PC-9 (cell line): ENCODE measurements at regions not wholly inside any gene's neighbourhood (a gene's known extent, or its start where the extent isn't known, plus 50 kb on each side); places are given as distances from the start of the nearest gene placed in this dataset.

Experiments used
- BruUV-seq: library from RNA; stranded (reverse); fragments of 400-500 nt; replicated peaks from 2 replicates; lab custom pipeline; 2021; lab: Mats Ljungman, UMichigan
- CTCF ChIA-PET: fragments of 300-600 bp; sonication (Branson Sonifier 250); formaldehyde crosslinking; loops from one replicate; lab custom pipeline; 2022; ENCODE audit warnings: antibody characterized with exemption; lab: Charles Lee
- POLR2A ChIA-PET: fragments of 300-600 bp; sonication (Branson Sonifier 250); formaldehyde crosslinking; loops from one replicate; lab custom pipeline; 2022; ENCODE audit warnings: antibody characterized with exemption; ENCODE audit not compliant: unreplicated experiment; lab: Charles Lee
- DNase-seq, 2 experiments: peaks; one replicate each; pipeline versions ENCODE4 v3.0.0 to v3.0.0-alpha.2; 2015 to 2022; ENCODE audit warnings: mixed read lengths in 1 of 2
- H2AFZ ChIP-seq: fragments of 200-600 bp; sonication (generic); 2 replicates; pipeline ENCODE4 v1.8.1; 2017; ENCODE audit warnings: antibody characterized with exemption
- H3F3A ChIP-seq: fragments of 200-600 bp; sonication (generic); 2 replicates; pipeline ENCODE4 v1.8.1; 2017; ENCODE audit warnings: antibody characterized with exemption, mild to moderate bottlenecking, low read depth; ENCODE audit not compliant: insufficient read depth
- H3K27ac ChIP-seq: fragments of 200-600 bp; sonication (generic); 2 replicates; pipeline ENCODE4 v1.6.1; 2016; ENCODE audit warnings: mixed run types
- H3K27me3 ChIP-seq: fragments of 200-600 bp; sonication (generic); 2 replicates; pipeline ENCODE4 v1.6.1; 2016; ENCODE audit warnings: low read depth, mixed run types; ENCODE audit not compliant: insufficient read depth
- H3K36me3 ChIP-seq: fragments of 200-600 bp; sonication (generic); 2 replicates; pipeline ENCODE4 v1.6.1; 2016; ENCODE audit warnings: low read depth, mixed run types
- H3K4me1 ChIP-seq: fragments of 200-600 bp; sonication (generic); replicated peaks from 2 replicates; pipeline ENCODE4 v1.6.1; 2016; ENCODE audit warnings: mixed run types; ENCODE audit not compliant: insufficient read depth
- H3K4me2 ChIP-seq: fragments of 200-600 bp; sonication (generic); 2 replicates; pipeline ENCODE4 v1.6.1; 2017; ENCODE audit warnings: mixed run types
- H3K4me3 ChIP-seq: fragments of 200-600 bp; sonication (generic); 2 replicates; pipeline ENCODE4 v1.6.1; 2016; ENCODE audit warnings: mixed run types
- H3K79me2 ChIP-seq: fragments of 200-600 bp; sonication (generic); 2 replicates; pipeline ENCODE4 v1.6.1; 2017; ENCODE audit warnings: low read depth, mixed run types
- H3K9me2 ChIP-seq: fragments of 200-600 bp; sonication (generic); 2 replicates; pipeline ENCODE4 v1.8.1; 2017; ENCODE audit warnings: mild to moderate bottlenecking; ENCODE audit not compliant: insufficient read depth
- H3K9me3 ChIP-seq: fragments of 200-600 bp; sonication (generic); 2 replicates; pipeline ENCODE4 v1.8.1; 2016; ENCODE audit warnings: low read depth; ENCODE audit not compliant: insufficient read depth
- H4K20me1 ChIP-seq: fragments of 200-600 bp; sonication (generic); 2 replicates; pipeline ENCODE4 v1.8.1; 2017; ENCODE audit not compliant: insufficient read depth
- EZH2 ChIP-seq: fragments of 200-600 bp; sonication (generic); IDR thresholded peaks from 2 replicates; pipeline ENCODE4 v1.8.0; 2017; ENCODE audit warnings: antibody characterized with exemption, low read depth
- intact Hi-C: fragments of 100-400 bp; cut with micrococcal nuclease; formaldehyde crosslinking; loops from one replicate; pipeline ENCODE4 v1.10.0; 2022; ENCODE audit not compliant: unreplicated experiment
- TF ChIP-seq, protein P1 (sequence below): fragments of 200-600 bp; sonication (generic); conservative IDR thresholded peaks from 2 replicates; pipeline ENCODE4 v1.6.1; 2017; ENCODE audit warnings: mixed run types, antibody characterized with exemption, mild to moderate bottlenecking, moderate library complexity

DNA sequence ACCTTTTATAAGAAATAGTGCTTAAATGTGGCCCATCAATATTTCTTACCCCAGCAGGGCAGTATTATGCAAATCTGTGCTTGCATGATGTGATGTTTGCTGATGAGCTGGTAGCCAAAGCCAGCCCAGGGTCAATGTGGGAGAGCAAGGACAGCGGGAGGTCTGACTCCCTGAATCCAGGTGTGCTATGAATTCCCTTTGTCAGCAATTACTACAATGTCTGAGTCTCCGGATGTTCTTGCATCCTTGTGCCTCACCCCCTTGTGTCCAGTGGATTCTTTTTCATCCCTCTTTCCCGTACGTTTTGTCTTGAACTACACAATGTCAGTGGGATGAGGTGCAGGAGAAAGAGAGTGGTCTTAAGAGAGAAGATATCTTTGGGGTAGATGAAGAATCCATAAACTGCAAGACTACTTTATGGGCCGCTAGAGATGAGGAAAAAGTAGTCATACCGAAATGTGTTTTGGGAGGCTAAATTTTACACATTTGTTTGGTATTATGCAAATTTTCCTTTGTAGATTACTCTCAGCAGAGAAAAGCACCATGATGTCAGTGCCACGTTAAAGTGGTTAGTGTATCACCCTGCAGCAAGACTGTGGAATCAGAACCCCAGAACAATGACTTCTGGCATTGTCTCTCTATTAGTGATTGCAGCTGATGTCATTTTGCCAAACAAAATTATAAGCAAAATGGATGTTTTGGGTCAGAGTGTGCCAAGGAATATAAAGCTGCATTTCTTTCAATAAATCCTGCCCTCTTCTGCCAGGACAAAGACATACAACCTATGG lies 53.5 kb upstream of the TSHZ3 start:
- no peak overlapping the region for H3K27ac ChIP-seq
- intact Hi-C loops, result no loop called here
- ChIA-PET POLR2A (no interaction called here), CTCF (no interaction called here)
- H3K4me1 ChIP-seq, result no peaks in the 10 kb centered on the region
- no peaks in the 10 kb centered on the region for H4K20me1 ChIP-seq
- no peaks in the 10 kb centered on the region for H3F3A ChIP-seq
- H2AFZ ChIP-seq, result no peak overlapping the region
- H3K79me2 ChIP-seq, result no peaks in the 10 kb centered on the region
- H3K9me3 ChIP-seq, result no peaks in the 10 kb centered on the region
- no peak for TF ChIP-seq EZH2
- TF ChIP-seq, protein P1, sequence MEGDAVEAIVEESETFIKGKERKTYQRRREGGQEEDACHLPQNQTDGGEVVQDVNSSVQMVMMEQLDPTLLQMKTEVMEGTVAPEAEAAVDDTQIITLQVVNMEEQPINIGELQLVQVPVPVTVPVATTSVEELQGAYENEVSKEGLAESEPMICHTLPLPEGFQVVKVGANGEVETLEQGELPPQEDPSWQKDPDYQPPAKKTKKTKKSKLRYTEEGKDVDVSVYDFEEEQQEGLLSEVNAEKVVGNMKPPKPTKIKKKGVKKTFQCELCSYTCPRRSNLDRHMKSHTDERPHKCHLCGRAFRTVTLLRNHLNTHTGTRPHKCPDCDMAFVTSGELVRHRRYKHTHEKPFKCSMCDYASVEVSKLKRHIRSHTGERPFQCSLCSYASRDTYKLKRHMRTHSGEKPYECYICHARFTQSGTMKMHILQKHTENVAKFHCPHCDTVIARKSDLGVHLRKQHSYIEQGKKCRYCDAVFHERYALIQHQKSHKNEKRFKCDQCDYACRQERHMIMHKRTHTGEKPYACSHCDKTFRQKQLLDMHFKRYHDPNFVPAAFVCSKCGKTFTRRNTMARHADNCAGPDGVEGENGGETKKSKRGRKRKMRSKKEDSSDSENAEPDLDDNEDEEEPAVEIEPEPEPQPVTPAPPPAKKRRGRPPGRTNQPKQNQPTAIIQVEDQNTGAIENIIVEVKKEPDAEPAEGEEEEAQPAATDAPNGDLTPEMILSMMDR, result no peak
- H3K4me2 ChIP-seq, result no peak overlapping the region
- no peaks in the 10 kb centered on the region for H3K9me2 ChIP-seq
- H3K36me3 ChIP-seq, result no peaks in the 10 kb centered on the region
- no TSS peak for BruUV-seq
- H3K4me3 ChIP-seq, result no peak overlapping the region
- H3K27me3 ChIP-seq, result 0 out of 2 replicates have a peak, but pooled peaks cover 5% of the 10 kb centered on the region
- no peak for DNase-seq

DNA sequence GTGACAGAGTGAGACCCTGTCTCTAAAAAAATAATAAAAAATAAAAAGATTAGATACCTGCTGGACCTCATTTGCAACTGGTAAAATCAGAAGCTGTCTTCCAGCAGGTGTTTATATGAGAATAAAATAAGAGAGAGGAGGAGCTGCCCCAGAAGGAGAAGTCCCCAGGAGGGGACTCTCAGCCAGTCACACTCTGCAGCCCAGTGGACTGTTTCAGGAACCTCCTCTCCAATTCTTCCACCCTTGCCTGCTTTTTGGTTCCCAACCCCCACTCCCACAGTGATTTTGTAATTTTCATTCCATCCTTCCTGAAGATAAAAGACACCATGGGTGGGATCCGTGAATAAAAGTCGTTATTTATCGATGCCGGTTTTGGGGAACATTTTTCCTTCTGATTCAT lies 56.9 kb upstream of the TSHZ3 start:
- no peaks in the 10 kb centered on the region for H3K79me2 ChIP-seq
- no peaks in the 10 kb centered on the region for H4K20me1 ChIP-seq
- no peak for DNase-seq
- H3K27ac ChIP-seq, result no peak overlapping the region
- TF ChIP-seq EZH2, result no peak
- TF ChIP-seq, protein P1, result no peak
- H3K4me1 ChIP-seq, result no peaks in the 10 kb centered on the region
- CTCF ChIA-PET, result no interaction called here
- no peak overlapping the region for H3K4me2 ChIP-seq
- H3F3A ChIP-seq, result no peaks in the 10 kb centered on the region
- H3K27me3 ChIP-seq, result 0 out of 2 replicates have a peak, but pooled peaks cover 5% of the 10 kb centered on the region
- BruUV-seq, result no TSS peak
- no peak overlapping the region for H3K4me3 ChIP-seq
- H3K36me3 ChIP-seq, result no peaks in the 10 kb centered on the region
- H3K9me2 ChIP-seq, result no peaks in the 10 kb centered on the region
- intact Hi-C loops, result no loop called here
- no peak overlapping the region for H2AFZ ChIP-seq
- no peaks in the 10 kb centered on the region for H3K9me3 ChIP-seq
- POLR2A ChIA-PET, result no interaction called here

DNA sequence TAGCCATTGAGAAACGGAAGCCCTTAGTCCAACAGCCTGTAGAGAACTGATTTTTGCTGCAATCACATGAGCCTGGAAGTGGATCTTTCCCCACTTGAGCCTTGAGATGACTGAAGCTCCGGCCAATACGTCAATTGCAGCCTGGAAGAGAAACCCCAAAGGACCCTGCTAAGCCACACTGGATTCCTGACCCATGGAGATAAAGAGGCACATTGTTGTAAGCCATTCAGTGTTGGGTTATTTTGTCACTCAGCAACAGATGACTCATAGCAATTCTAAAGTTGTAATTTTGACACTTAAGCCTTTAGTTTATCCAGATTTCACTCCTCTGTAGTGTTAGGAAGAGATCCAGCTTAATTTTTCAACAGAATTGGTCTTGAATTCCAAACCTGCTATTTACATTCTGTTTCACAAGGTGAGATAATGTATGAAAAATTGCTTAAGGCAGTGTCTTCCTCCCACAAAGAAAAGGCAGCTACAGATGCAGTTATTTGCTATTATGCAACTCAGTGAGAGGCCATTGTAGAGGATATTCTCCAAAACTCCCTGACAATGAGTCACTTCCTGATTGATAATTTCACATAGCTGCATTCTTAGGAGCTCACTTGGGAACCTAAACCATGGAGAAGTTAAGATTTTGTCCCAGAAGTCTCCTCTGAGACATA lies 59.4 kb upstream of the TSHZ3 start:
- H3K27ac ChIP-seq, result no peak overlapping the region

More for the DNA sequence above, 59.4 kb upstream of the TSHZ3 start:
- Histone ChIP-seq H3K4me3 (no peak overlapping the region), H3K4me1 (no peaks in the 10 kb centered on the region), H3F3A (no peaks in the 10 kb centered on the region), H3K9me3 (no peaks in the 10 kb centered on the region), H2AFZ (no peak overlapping the region), H3K27me3 (0 out of 2 replicates have a peak, but pooled peaks cover 2% of the 10 kb centered on the region), H3K36me3 (no peaks in the 10 kb centered on the region), H4K20me1 (no peaks in the 10 kb centered on the region), H3K9me2 (no peaks in the 10 kb centered on the region), H3K4me2 (no peak overlapping the region), H3K79me2 (no peaks in the 10 kb centered on the region)
- intact Hi-C loops, result no loop called here
- POLR2A ChIA-PET, result no interaction called here
- no TSS peak for BruUV-seq
- CTCF ChIA-PET, result no interaction called here
- TF ChIP-seq, protein P1, result no peak
- TF ChIP-seq EZH2, result no peak
- no peak for DNase-seq
